GM19023 (cell line): ENCODE measurements at regions not wholly inside any gene's neighbourhood (a gene's known extent, or its start where the extent isn't known, plus 50 kb on each side); places are given as distances from the start of the nearest gene placed in this dataset.
"Not testable (repeated sequence)": the region's sequence is repeated elsewhere in the genome, so short reads cannot be mapped to it uniquely, and the experiment has no call there.

ENCODE experiments used
- ATAC-seq: cut with Tn5 transposase; IDR thresholded peaks from one replicate; pipeline ENCODE4 v1.9.1; 2021; ENCODE audit warnings: mild to moderate bottlenecking, moderate library complexity; ENCODE audit not compliant: unreplicated experiment

DNA sequence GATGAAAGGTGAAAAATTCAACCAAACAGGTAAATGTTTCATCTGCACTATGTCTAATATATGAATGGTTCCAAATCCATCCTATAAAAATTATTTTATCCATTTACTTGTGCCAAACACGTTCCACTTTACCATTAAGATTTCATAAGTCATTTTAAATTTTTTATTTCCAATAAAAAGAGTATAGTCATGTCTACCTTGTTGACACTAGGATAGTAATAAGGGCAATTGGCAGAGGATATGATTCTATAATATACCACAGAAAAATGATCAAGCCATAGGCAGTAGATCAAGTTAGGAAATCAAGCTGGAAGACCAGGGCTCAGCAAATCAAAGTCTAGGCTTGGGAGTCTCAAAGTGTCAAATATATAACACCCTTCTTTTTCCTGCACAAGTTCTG lies 384.3 kb downstream of the METTL4 start:
- ATAC-seq = no peak

DNA sequence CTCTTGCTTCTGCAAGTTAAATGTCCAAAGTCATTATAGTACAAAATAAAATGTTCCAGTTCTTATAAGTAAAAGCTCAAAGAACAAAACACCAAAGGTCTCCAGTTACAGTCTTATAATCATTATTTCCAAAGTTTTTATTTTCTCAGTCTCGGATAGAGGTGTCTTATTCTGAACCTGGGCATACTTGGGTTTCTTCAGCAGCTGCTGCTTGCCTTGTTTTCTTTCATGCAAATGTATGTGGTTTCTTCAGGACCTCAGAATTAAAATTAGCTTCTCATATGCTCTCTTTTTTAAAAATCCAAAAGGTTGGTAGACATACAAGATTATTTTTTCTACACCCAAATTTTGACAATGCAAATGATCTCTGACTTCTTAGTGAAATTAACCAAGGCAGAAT lies 383.0 kb downstream of the METTL4 start:
- ATAC-seq = no peak

DNA sequence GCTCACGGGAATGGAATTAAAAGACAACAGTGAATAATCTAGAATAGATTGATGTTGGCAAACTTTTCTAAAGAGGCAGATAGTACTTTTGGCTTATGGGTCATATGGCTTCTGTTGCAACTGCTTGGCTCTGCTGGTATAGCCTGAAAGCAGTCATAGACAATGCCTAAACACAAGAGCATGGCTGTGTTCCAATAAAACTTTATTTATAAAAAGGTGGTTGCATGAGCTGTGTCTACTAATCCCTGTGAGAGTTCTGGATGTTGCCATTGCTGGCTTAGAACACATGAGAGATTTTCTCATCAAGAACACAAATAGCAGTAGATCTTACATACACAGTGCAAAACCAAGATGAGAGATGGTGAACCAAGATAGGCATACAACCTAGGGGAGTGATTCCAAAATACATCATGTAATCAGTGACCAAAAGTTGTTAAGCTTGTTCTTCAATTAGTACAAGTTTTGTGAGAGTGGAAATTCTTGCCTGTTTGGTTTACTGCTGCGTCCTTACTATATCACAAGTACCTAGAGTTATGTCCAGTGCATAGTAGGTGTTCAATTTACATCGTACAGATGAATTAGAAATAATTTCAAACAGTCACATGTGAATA lies 380.0 kb downstream of the METTL4 start:
- no peak for ATAC-seq

DNA sequence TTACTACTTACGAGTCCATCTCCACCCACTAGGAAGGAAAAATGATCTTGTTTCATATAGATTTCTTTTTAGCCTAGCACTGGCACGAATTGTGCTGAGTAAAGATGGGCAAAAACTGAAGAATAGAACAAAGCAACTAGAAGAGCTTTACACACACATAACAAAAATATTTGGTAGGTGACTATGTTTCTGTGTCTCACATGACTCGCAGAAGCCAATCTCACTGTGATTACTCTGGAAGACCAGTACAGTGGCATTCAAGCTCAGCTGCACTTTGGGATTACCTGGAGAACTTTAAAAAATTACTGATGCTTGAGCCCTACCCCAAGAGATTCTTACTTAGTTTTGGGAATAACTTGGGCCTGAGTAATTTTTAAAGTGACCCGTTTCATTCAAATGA lies 378.7 kb downstream of the METTL4 start:
- no peak for ATAC-seq

DNA sequence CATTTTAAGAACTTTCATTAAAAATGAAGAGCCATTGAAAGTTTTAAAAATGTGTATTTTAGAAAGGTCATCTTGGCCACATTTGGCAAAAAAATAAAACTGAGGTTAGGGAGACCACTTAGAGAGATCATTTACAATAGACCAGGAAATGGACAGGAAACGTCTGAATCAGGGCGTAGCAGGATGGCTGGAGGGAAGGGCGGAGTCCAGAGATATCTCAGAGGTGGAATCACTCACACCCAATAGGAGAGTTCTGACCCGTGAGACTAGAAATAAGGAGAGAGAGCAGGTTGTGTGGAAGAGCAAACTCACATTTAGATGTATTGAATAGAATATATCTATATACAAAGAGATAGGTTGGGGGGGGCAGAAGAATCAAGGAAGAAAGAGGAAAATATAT lies 373.4 kb downstream of the METTL4 start:
- no peak for ATAC-seq

DNA sequence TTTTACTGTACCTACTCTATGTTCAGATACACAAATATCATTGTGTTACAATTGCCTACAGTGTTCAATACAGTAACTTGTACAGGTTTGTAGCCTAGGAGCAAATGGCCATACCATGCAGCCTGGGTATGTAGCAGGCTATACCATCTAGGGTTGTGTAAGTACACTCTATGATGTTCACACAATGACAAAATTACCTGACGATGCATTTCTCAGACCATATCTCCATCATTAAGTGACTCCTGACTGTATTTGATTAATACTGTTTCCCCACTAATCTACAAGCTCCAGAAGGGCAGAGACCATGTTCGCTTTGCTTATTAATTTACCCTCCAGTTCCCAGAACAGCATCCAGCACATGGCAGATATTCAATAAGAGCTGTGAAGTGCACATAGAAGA lies 372.2 kb downstream of the METTL4 start:
- no peak for ATAC-seq

DNA sequence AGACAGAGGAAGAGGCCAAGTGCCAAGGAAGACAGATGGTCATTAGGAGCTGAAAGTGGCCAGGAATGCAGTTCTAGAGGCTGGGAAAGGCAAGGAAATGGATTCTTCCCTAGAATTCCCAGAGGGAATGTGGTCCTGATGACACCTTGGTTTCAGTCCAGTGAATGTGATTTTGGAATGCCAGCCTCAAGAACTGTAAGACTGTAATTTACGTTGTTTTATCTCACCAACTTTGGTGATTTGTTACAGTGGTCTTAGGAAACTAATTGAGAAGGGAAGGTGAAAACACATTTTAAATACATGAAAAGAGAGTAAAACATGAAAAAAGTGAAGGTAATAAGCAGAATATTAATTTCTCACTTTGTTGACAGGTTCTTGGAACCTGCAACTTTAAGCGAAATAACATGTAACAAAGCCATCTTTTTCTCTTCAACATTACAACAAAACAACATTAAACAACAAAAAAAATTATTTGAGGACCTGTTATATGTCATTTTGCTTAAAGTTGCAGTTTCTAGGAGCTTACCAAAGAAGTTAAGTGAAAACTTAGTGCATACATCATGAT lies 370.2 kb downstream of the METTL4 start:
- ATAC-seq = no peak

DNA sequence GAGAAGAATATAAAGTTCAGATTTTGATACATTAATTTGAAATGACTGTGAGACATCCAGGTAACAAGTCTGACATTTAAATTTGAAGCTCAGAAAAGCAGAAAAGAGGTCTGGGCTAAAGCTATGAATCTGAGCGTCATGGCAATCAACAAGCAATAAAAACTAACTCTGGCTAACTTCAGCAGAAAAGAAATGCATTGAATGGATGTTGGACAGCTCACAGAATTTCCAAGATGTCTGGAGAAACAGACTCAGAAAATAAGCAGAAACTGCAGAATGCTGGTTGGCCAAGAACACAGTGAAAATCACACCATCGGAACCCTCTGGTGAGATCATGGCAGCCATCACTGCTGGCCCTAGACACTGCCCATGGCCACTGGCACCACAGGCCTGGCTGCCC lies 366.6 kb downstream of the METTL4 start:
- no peak for ATAC-seq

DNA sequence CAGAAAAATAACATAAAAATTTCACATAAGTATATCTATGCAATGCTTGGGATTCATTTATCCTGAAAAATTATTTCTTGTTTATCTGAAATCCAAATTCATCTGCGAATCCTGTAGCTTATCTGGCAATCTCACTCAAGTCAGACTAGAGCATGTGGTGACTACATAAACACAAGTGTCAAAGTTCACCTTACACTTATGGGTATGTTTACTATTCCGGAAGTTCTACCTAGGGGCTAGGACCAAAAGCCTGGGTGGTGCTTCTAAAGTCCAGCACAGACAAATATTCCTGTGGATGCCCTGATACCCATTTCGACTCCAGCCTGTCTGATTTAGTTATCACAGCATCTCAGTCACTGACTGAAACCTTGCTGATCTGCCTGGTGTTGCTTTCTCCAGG lies 364.0 kb downstream of the METTL4 start:
- no peak for ATAC-seq

DNA sequence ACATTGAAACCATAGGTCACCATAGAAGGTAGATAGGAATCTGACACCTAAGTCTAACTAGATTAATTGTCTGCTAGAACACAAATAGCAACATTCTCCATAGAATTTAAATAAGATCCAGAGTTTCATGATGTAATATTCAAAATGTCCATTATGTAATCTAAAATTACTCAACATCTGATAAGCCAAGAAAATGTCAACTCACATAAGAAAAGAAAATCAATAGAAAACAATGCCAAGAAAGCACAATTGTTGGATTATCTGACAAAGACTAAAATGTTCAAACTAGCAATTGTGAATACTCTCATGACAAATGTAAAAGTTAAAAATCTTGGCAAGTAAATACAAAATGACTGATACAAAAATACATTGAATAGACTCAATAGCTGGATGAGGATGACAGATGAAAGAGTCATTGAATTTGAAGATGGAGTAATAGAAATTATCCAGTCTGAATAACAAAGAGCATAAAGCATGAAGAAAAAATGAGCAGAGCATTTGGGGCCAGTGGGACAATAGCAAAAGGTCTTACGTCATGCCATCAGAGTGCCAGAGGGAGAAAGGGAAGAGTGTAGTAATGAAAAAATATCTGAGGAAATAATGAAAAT lies 358.6 kb downstream of the METTL4 start:
- no peak for ATAC-seq

DNA sequence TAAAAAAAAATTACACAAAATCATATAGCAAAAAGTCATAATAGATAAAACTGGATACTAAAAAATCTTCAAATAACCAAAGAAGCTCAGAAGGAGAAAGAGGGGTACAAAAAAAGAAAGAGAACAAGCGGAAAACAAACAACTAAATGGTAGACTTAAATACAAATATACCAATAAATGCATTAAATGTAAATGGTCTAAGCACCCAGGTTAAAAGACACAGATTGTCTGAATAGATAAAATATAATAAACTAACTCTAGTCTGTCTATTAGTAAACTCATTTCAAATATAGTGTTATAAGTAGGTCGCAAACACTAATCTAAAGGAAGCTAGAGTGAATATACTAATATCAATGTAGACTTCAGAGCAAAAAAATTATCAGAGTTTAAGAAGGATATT lies 357.4 kb downstream of the METTL4 start:
- no peak for ATAC-seq

DNA sequence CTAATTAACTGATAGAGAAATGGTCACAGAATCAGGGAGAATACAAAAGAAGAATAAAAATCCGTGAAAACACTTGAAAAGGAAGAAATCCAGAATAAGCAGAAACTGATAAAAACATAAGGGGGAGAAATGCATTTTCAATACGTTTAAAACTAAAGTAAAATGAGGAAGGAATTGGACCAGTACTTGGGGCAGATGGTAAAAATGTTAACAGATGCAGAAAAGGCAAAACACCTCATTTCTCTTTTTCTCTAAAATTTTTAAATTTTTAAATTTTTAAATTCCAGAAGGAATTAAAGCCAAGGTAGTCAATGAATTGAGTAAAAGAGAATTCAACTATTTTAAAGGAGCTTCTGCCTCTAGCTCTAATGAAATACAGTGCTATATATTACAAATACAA lies 353.9 kb downstream of the METTL4 start:
- no peak for ATAC-seq

DNA sequence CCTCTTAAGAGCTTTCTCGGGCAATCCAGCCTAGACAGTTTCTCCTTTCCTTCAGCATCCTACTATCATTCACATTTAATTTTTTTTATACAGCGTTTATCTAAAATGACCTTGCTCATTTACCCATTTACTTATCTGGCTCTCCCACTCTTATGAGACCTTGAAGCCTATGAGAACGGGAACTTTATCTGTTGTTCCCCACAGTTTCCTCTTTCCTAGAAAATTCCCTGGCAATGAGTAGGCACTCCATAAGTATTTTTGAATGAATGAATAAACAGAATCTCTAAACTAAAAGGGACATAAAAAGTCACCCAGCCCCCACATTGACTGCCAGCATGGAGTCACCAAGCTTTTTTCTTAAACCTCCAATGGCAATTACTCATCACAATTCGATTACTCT lies 353.2 kb downstream of the METTL4 start:
- ATAC-seq = no peak

DNA sequence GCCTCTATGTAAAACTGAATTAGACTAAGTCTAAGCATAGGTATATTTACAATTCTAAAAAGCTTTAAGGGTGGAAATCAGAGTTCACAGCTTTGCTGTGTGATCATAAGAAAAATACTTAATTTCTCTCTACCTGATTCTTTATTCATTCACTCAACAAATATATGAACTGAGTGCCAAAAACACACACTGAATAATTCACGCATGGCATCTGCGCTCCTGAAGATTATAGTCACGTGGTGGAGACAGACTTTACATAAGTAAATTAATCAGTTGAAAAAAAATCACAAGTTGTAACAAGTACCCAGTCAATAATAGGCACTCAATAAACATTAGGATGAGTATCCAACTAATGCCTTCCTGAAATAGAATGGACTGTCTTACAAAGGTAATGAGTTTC lies 351.6 kb downstream of the METTL4 start:
- ATAC-seq = no peak

DNA sequence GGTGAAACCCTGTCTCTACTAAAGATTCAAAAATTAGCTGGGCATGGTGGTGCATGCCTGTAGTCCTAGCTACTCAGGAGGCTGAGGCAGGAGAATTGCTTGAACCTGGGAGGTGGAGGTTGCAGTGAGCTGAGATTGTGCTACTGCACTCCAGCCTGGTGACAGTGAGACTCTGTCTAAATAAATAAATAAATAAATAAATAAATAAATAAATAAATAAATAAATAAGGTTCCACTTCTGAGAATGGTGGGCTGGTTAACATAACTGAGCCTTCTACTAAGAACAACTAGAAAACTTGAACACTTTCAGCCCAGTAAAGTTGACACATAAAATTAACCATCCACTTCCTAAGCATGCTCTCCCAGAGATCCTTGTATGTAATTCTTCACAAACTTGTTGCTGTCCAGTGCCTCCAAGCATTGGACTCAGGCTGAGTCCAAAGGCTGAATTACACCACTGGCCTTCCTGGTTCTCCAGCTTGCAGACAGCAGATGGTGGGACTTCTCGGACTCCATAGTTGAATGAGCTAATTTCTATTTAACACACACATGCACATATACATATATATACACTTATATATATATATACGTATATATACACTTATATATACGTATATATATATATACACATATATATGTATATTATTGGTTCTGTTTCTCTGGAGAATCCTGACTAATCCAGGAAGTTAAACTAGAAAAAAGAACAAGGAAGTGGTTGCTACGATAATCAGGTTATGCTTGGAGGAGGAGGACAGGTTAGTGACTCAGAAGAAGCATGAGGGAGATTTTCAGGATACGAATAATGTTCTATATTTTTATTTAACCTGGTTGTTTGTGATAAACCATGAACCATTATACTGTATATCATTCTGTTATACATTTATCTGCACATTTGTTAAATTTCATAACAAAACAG lies 348.8 kb downstream of the METTL4 start:
- no peak for ATAC-seq

DNA sequence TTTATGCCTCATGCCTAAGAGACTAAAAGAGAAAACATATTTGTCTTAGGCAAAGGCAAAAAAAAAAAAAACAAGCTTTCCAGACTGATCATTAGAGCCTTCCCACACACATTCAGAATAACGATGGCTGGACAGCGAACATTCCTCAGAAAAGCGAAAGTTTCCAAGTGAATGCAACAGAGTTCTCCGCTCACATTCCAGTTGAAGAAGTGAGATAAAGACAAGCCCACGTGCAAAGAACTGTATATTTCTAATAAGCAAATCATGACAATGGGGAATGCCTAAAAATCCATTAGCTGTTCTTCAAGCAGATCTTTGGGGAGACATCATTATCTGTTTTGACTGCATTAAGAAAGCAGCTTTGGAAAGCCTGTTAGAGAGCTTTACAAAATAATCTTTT lies 347.9 kb downstream of the METTL4 start:
- ATAC-seq = no peak

DNA sequence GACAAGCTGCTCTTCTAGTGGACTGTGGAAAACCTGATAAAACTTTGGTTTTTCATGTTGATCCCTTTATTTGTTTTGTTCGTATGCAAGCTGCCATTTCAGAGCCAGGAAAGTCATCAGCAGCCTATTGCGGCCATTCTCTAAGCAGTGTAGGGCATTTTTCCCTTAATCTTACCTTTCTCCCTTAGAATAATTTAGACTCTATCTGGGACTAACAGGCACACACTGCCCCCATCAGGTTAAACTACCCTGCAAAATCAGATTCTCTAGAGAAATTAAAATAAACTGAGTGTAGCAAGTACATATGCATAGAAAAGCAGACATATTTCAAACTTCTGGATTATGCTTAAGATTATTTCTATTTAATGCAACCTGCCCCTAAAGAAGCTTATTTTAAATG lies 347.5 kb downstream of the METTL4 start:
- no peak for ATAC-seq

DNA sequence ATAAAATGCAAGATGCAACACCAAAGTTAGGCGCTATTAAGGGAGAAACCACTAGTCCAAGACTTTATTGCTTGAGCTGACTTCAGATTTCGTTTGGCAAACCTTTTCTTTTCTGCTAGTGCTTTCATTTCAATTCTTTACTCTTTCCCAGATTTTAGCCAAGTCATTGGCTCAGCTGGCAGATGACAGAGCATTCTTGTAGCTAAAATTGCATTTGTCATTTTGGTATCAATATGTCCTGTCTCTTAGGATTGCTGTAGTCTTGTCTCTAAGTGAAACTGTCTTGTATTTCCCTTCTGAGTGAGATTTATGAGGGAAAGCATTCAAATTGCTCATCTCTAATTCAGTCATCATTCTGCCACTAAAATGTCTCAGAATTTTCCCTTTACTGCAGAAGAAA lies 335.1 kb downstream of the METTL4 start:
- no peak for ATAC-seq

DNA sequence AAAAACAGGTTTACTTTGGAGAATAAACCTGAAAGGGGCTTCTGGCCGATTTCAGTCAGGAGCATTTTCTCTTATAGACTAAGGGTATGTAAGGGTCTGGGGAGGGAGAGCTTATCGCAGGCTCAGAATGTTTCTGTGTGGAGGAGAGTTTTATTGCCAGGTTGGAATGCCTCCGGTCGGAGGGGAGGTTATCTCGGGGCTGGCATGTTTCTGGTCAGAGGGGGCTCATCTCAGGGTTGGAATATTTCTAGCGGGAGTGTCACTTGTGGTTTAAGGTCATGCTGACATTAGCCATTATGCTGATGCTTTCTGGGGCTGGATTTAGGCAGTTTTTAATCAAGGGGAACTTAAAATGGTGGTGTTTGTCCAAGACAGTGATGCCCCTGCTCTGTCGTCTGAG lies 333.6 kb downstream of the METTL4 start:
- no peak for ATAC-seq

DNA sequence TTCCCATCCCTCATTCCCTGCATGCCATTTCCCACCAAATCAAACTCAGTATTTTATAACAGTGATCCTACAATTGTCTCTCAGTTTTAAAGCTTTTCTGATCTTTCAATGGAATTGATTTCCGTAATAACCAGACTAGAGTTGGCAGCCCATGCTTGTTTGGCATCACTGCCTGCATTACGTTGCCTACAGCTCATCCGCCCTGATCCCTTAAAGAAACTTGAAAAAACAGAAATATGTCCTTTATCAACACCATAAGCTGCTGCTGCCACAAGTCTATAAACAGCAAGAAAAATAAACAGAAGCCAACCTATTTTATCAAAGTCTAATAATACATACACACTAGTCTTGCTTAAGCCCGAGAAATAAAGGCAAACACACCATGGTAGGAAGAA lies 331.0 kb downstream of the METTL4 start:
- ATAC-seq = no peak

DNA sequence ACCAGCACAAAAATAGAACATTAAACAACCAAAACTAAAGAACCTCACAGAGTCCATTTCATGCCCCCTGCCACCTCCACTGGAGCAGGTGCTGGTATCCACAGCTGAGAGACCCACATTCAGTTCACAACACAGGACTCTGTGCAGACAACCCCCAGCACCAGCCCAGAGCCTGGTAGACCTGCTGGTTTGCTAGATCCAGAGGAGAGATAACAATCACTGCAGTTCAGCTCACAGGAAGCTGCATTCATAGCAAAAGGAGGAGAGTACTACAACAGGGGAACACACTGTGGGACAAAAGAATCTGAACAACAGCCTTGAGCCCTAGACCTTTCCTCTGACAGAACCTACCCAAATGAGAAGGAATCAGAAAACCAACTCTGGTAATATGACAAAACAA lies 326.7 kb downstream of the METTL4 start:
- no peak for ATAC-seq

DNA sequence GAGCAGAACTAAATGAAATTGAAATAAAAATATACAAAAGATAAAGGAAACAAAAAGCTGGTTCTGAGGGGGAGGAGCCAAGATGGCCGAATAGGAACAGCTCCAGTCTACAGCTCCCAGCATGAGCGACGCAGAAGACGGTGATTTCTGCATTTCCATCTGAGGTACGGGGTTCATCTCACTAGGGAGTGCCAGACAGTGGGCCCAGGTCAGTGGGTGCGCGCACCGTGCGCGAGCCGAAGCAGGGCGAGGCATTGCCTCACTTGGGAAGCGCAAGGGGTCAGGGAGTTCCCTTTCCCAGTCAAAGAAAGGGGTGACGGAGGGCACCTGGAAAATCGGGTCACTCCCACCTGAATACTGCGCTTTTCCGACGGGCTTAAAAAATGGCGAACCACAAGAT lies 324.2 kb downstream of the METTL4 start:
- ATAC-seq = not testable (repeated sequence)
